ENCODE measurements at regions not wholly inside any gene's neighbourhood (a gene's known extent, or its start where the extent isn't known, plus 50 kb on each side); places are given as distances from the start of the nearest gene placed in this dataset.

DNA sequence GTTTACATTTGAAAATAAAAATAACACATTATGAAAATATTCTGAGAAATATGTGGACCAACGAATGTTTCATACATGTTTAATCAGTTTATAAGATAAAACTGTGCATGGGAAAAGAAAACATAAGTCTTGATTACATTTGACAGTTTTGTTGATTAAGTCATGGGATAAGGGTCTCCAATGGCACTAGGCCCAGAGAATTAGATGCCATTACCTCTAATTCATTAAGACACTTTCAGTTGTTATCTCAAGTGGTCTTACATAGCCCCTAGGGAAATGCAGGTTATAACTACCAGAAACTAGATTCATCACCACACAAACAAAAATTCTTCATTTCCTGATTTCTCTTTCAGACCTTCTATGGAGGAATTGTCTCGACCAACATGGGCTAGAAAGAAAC lies 300.8 kb downstream of the PCDH7 start:
- H3K27ac ChIP-seq (ENCODE audit: low read depth in 1 of 2, low read length in 2 of 2), result no peak overlapping the region
- H3K4me2 ChIP-seq (replicated peaks; ENCODE audit: extremely low read depth, low read length, poor library complexity, severe bottlenecking), result no peak overlapping the region
- no CpG with 5 or more reads among the region's 2 CpGs for WGBS (ENCODE audit: insufficient coverage)
- H2AFZ ChIP-seq (ENCODE audit: insufficient read depth, low read depth, low read length, poor library complexity, severe bottlenecking), result no peak overlapping the region
- no peaks in the 10 kb centered on the region for H3K4me1 Mint-ChIP-seq
- H3K36me3 Mint-ChIP-seq, result no peaks in the 10 kb centered on the region
- no peak overlapping the region for H3K27ac Mint-ChIP-seq
- H3K4me1 ChIP-seq (ENCODE audit: control insufficient read depth in 1 of 2, insufficient read depth in 2 of 2, low read length in 2 of 2), result no peaks in the 10 kb centered on the region
- intact Hi-C loops (cut with micrococcal nuclease), result no loop called here
- DNase-seq, result no peak
- H3K9me3 Mint-ChIP-seq, result no peaks in the 10 kb centered on the region
- no peaks in the 10 kb centered on the region for H3K27me3 ChIP-seq (ENCODE audit: control insufficient read depth in 2 of 2, insufficient read depth in 2 of 2, low read length in 2 of 2)
- no peaks in the 10 kb centered on the region for H3K9me3 ChIP-seq (replicated peaks in 1 of 2; ENCODE audit: control insufficient read depth in 1 of 2, insufficient read depth in 1 of 2, low read length in 2 of 2)
- H3K9ac ChIP-seq (ENCODE audit: insufficient read depth, low read length, poor library complexity, severe bottlenecking), result no peak overlapping the region
- H4K20me1 ChIP-seq (ENCODE audit: insufficient read depth, low read length), result no peaks in the 10 kb centered on the region
- TF ChIP-seq, protein P1, sequence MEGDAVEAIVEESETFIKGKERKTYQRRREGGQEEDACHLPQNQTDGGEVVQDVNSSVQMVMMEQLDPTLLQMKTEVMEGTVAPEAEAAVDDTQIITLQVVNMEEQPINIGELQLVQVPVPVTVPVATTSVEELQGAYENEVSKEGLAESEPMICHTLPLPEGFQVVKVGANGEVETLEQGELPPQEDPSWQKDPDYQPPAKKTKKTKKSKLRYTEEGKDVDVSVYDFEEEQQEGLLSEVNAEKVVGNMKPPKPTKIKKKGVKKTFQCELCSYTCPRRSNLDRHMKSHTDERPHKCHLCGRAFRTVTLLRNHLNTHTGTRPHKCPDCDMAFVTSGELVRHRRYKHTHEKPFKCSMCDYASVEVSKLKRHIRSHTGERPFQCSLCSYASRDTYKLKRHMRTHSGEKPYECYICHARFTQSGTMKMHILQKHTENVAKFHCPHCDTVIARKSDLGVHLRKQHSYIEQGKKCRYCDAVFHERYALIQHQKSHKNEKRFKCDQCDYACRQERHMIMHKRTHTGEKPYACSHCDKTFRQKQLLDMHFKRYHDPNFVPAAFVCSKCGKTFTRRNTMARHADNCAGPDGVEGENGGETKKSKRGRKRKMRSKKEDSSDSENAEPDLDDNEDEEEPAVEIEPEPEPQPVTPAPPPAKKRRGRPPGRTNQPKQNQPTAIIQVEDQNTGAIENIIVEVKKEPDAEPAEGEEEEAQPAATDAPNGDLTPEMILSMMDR (IDR thresholded peaks at IDR 0.05), result no peak
- no peak overlapping the region for H3K4me3 Mint-ChIP-seq
- peaks cover 0 to 2% (median 1%) of the 10 kb centered on the region in 3 donors for H3K27me3 Mint-ChIP-seq (ENCODE audit: low read depth in 3 of 3)
- H3K36me3 ChIP-seq (replicated peaks in 1 of 2; ENCODE audit: control insufficient read depth in 1 of 2, insufficient read depth in 2 of 2, low read length in 2 of 2), result no peaks in the 10 kb centered on the region
- H3K79me2 ChIP-seq (ENCODE audit: insufficient read depth, low read length), result no peaks in the 10 kb centered on the region
- H3K4me3 ChIP-seq (replicated peaks in 1 of 3; ENCODE audit: low read depth in 2 of 3, low read length in 3 of 3), result no peak overlapping the region

DNA sequence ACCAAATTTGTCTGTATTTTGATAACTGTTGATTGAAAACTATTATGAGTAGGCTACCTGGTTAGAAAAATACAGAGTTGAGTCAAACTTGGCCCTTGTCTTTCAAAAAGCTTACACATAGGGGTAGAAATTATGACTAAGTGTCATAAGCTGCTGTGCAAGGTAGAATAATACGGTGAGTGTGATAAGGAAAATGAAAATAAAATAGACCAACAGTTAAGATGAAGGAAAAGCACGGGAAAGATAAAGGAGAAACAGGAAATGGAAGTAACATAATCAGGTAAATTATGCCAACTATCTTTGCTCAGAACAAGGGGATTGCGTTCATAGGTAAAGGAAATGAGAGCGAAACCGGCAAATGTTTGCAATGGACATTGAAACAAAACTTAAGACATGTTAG lies 302.5 kb downstream of the PCDH7 start:
- intact Hi-C loops (cut with micrococcal nuclease), result no loop called here
- H3K9ac ChIP-seq (ENCODE audit: insufficient read depth, low read length, poor library complexity, severe bottlenecking), result no peak overlapping the region
- H3K4me3 ChIP-seq (replicated peaks in 1 of 3; ENCODE audit: low read depth in 2 of 3, low read length in 3 of 3), result no peak overlapping the region
- Mint-ChIP-seq H3K4me1 (no peaks in the 10 kb centered on the region), H3K9me3 (peaks cover 0 to 2% (median 0%) of the 10 kb centered on the region in 7 donors), H3K36me3 (no peaks in the 10 kb centered on the region), H3K27me3 (ENCODE audit: low read depth in 3 of 3) (peaks cover 0 to 2% (median 1%) of the 10 kb centered on the region in 3 donors), H3K27ac (no peak overlapping the region), H3K4me3 (no peak overlapping the region)
- H3K9me3 ChIP-seq (replicated peaks in 1 of 2; ENCODE audit: control insufficient read depth in 1 of 2, insufficient read depth in 1 of 2, low read length in 2 of 2), result no peaks in the 10 kb centered on the region
- H3K36me3 ChIP-seq (replicated peaks in 1 of 2; ENCODE audit: control insufficient read depth in 1 of 2, insufficient read depth in 2 of 2, low read length in 2 of 2), result no peaks in the 10 kb centered on the region
- 80% methylated on average over 1 of the region's 5 CpGs for whole genome bisulfite sequencing (ENCODE audit: insufficient coverage)
- no peak for DNase-seq
- TF ChIP-seq, protein P1 (IDR thresholded peaks at IDR 0.05), result no peak
- H3K4me1 ChIP-seq (ENCODE audit: control insufficient read depth in 1 of 2, insufficient read depth in 2 of 2, low read length in 2 of 2), result no peaks in the 10 kb centered on the region
- no peaks in the 10 kb centered on the region for H3K79me2 ChIP-seq (ENCODE audit: insufficient read depth, low read length)
- no peak overlapping the region for H2AFZ ChIP-seq (ENCODE audit: insufficient read depth, low read depth, low read length, poor library complexity, severe bottlenecking)
- H3K27ac ChIP-seq (ENCODE audit: low read depth in 1 of 2, low read length in 2 of 2), result no peak overlapping the region
- H3K4me2 ChIP-seq (replicated peaks; ENCODE audit: extremely low read depth, low read length, poor library complexity, severe bottlenecking), result no peak overlapping the region
- no peaks in the 10 kb centered on the region for H3K27me3 ChIP-seq (ENCODE audit: control insufficient read depth in 2 of 2, insufficient read depth in 2 of 2, low read length in 2 of 2)
- H4K20me1 ChIP-seq (ENCODE audit: insufficient read depth, low read length), result no peaks in the 10 kb centered on the region
